Activated CD4-positive, alpha-beta T cell treated with anti-CD3 and anti-CD28 coated beads, Interleukin-2, amount 50 U/mL, for 16 hours (primary cell): ENCODE measurements at regions not wholly inside any gene's neighbourhood (a gene's known extent, or its start where the extent isn't known, plus 50 kb on each side); places are given as distances from the start of the nearest gene placed in this dataset.
A peak's percentile ranks its signal among the peaks of the same experiment; 100 is the strongest.

ENCODE experiments used
- DNase-seq: peaks from one replicate; pipeline ENCODE4 v3.0.0-alpha.2; 2020

GRCh38 chr16:79723583-79724168, 123.1 kb upstream of the MAF start:
- no peak for DNase-seq

GRCh38 chr16:79721270-79721669, 120.7 kb upstream of the MAF start:
- no peak for DNase-seq

- DNase-seq = no peak
These were observed 117.0 kb upstream of the MAF start for GRCh38 chr16:79717333-79718137.

GRCh38 chr16:79716645-79717332, 116.3 kb upstream of the MAF start:
- peak; percentile 14 for DNase-seq

GRCh38 chr16:79715061-79715460, 114.5 kb upstream of the MAF start:
- no peak for DNase-seq

GRCh38 chr16:79714440-79714839, 113.9 kb upstream of the MAF start:
- DNase-seq = no peak

GRCh38 chr16:79713609-79714309, 113.2 kb upstream of the MAF start:
- DNase-seq = peak; percentile 37

GRCh38 chr16:79712276-79712675, 111.7 kb upstream of the MAF start:
- no peak for DNase-seq

GRCh38 chr16:79707876-79708275, 107.3 kb upstream of the MAF start:
- no peak for DNase-seq

- DNase-seq = no peak
These were observed 102.5 kb upstream of the MAF start for GRCh38 chr16:79703066-79703465.

GRCh38 chr16:79698341-79698753, 97.8 kb upstream of the MAF start:
- no peak for DNase-seq

- no peak for DNase-seq
These were observed 97.1 kb upstream of the MAF start for GRCh38 chr16:79697562-79698112.

- DNase-seq = no peak
These were observed 90.5 kb upstream of the MAF start for GRCh38 chr16:79691007-79691406.

GRCh38 chr16:79690159-79690558, 89.6 kb upstream of the MAF start:
- DNase-seq = no peak

GRCh38 chr16:79687249-79688130, 87.0 kb upstream of the MAF start:
- no peak for DNase-seq

- DNase-seq = no peak
These were observed 85.3 kb upstream of the MAF start for GRCh38 chr16:79685871-79686270.

GRCh38 chr16:79679334-79679733, 78.8 kb upstream of the MAF start:
- DNase-seq = no peak

GRCh38 chr16:79677799-79678530, 77.4 kb upstream of the MAF start:
- DNase-seq = no peak

GRCh38 chr16:79673635-79674034, 73.1 kb upstream of the MAF start:
- peak; percentile 27 for DNase-seq

- no peak for DNase-seq
These were observed 72.0 kb upstream of the MAF start for GRCh38 chr16:79672524-79672923.

GRCh38 chr16:79668502-79668901, 68.0 kb upstream of the MAF start:
- peak; percentile 52 for DNase-seq
